GM23338 (cell line): ENCODE measurements at regions not wholly inside any gene's neighbourhood (a gene's known extent, or its start where the extent isn't known, plus 50 kb on each side); places are given as distances from the start of the nearest gene placed in this dataset.

Experiments used
- ATAC-seq: fragments of 200-7000 bp; cut with Tn5 transposase; 3 replicates; pipeline ENCODE4 v1.9.1; 2020
- DNase-seq: peaks from one replicate; pipeline ENCODE4 v3.0.0-alpha.2; 2015; ENCODE audit warnings: low spot score
- H2AFZ ChIP-seq: fragments of 200-600 bp; sonication (generic); 2 replicates; pipeline ENCODE4 v1.8.0; 2016; ENCODE audit warnings: antibody characterized with exemption, mild to moderate bottlenecking, moderate library complexity
- H3F3A ChIP-seq: fragments of 200-600 bp; sonication (generic); replicated peaks from 2 replicates; pipeline ENCODE4 v1.8.0; 2017; ENCODE audit warnings: antibody characterized with exemption, mixed run types, low read depth
- H3K27ac ChIP-seq: fragments of 200-600 bp; sonication (generic); 2 replicates; pipeline ENCODE4 v1.6.1; 2016; ENCODE audit warnings: low read depth
- H3K27me3 ChIP-seq: fragments of 200-600 bp; sonication (generic); 2 replicates; pipeline ENCODE4 v1.8.0; 2016; ENCODE audit warnings: mild to moderate bottlenecking, mixed run types, moderate library complexity; ENCODE audit not compliant: insufficient read depth
- H3K36me3 ChIP-seq: fragments of 200-600 bp; sonication (generic); 2 replicates; pipeline ENCODE4 v1.8.0; 2016; ENCODE audit warnings: mild to moderate bottlenecking; ENCODE audit not compliant: insufficient read depth
- H3K4me1 ChIP-seq: fragments of 200-600 bp; sonication (generic); 2 replicates; pipeline ENCODE4 v1.8.0; 2016; ENCODE audit warnings: mild to moderate bottlenecking, moderate library complexity; ENCODE audit not compliant: insufficient read depth
- H3K4me2 ChIP-seq: fragments of 200-600 bp; sonication (generic); 2 replicates; pipeline ENCODE4 v1.7.1; 2017; ENCODE audit warnings: mixed run types
- H3K4me3 ChIP-seq: fragments of 200-600 bp; sonication (generic); 2 replicates; pipeline ENCODE4 v1.6.1; 2016; ENCODE audit warnings: mixed run types
- H3K79me2 ChIP-seq: fragments of 200-600 bp; sonication (generic); replicated peaks from 2 replicates; pipeline ENCODE4 v1.8.0; 2017; ENCODE audit warnings: mild to moderate bottlenecking; ENCODE audit not compliant: insufficient read depth
- H3K9me2 ChIP-seq: fragments of 200-600 bp; sonication (generic); 2 replicates; pipeline ENCODE4 v1.8.0; 2017; ENCODE audit not compliant: insufficient read depth
- H4K20me1 ChIP-seq: fragments of 200-600 bp; sonication (generic); replicated peaks from 2 replicates; pipeline ENCODE4 v1.8.0; 2017; ENCODE audit warnings: mild to moderate bottlenecking; ENCODE audit not compliant: insufficient read depth
- H3K27ac Mint-ChIP-seq: 2 replicates; pipeline ENCODE4 v1.8.0; 2020; ENCODE audit warnings: inconsistent platforms, mild to moderate bottlenecking, moderate library complexity, mixed read lengths
- H3K27me3 Mint-ChIP-seq: 3 replicates; pipeline ENCODE4 v1.8.0; 2022; ENCODE audit warnings: low read depth, mild to moderate bottlenecking, moderate library complexity, mixed read lengths, inconsistent platforms; ENCODE audit not compliant: insufficient read depth, poor library complexity
- H3K36me3 Mint-ChIP-seq: 3 replicates; pipeline ENCODE4 v1.8.0; 2021; ENCODE audit warnings: low read depth, mild to moderate bottlenecking, inconsistent platforms, moderate library complexity, mixed read lengths
- H3K4me1 Mint-ChIP-seq: 3 replicates; pipeline ENCODE4 v1.8.0; 2020; ENCODE audit warnings: mild to moderate bottlenecking, inconsistent platforms, mixed read lengths
- H3K4me3 Mint-ChIP-seq: 3 replicates; pipeline ENCODE4 v1.8.0; 2021; ENCODE audit warnings: moderate library complexity, mild to moderate bottlenecking, inconsistent platforms, mixed read lengths
- H3K9me3 Mint-ChIP-seq: 3 replicates; pipeline ENCODE4 v1.8.0; 2020; ENCODE audit warnings: moderate library complexity, mild to moderate bottlenecking, inconsistent platforms, mixed read lengths
- CREB1 ChIP-seq: fragments of 250-450 bp; sonication (Bioruptor Pico); IDR thresholded peaks from 2 replicates; pipeline ENCODE4 v1.5.0; 2020; ENCODE audit warnings: low read depth, mild to moderate bottlenecking, moderate library complexity
- EZH2 ChIP-seq: fragments of 200-600 bp; sonication (generic); IDR thresholded peaks from one replicate; pipeline ENCODE4 v1.8.0; 2017; ENCODE audit warnings: antibody characterized with exemption, mild to moderate bottlenecking, low read depth; ENCODE audit not compliant: unreplicated experiment
- EZH2phosphoT487 ChIP-seq: fragments of 200-600 bp; sonication (generic); IDR thresholded peaks from one replicate; pipeline ENCODE4 v1.8.1; 2018; ENCODE audit warnings: antibody characterized with exemption; ENCODE audit not compliant: unreplicated experiment
- JUNB ChIP-seq: IDR thresholded peaks from one replicate; pipeline ENCODE4 v1.6.1; 2016; ENCODE audit warnings: antibody characterized with exemption; ENCODE audit not compliant: unreplicated experiment
- NANOG ChIP-seq: IDR thresholded peaks from 2 replicates; pipeline ENCODE4 v1.6.1; 2016; ENCODE audit warnings: antibody characterized with exemption, borderline replicate concordance
- POLR2AphosphoS5 ChIP-seq: IDR thresholded peaks from 2 replicates; pipeline ENCODE4 v1.6.1; 2016; ENCODE audit warnings: antibody characterized with exemption, low read depth
- ZNF114 ChIP-seq: fragments of 250-450 bp; sonication (Bioruptor Pico); IDR thresholded peaks from 2 replicates; pipeline ENCODE4 v1.5.0; 2020; ENCODE audit warnings: mild to moderate bottlenecking, moderate library complexity
- TF ChIP-seq, protein P1 (sequence below): fragments of 250-450 bp; sonication (Bioruptor Pico); IDR thresholded peaks from 2 replicates; pipeline ENCODE4 v1.5.0; 2020; ENCODE audit warnings: mild to moderate bottlenecking, moderate library complexity
- TF ChIP-seq, protein P2 (sequence below): IDR thresholded peaks from 2 replicates; pipeline ENCODE4 v1.6.1; 2016; ENCODE audit warnings: antibody characterized with exemption
- TF ChIP-seq, protein P3 (sequence below): IDR thresholded peaks from one replicate; pipeline ENCODE4 v1.6.1; 2018; ENCODE audit warnings: antibody characterized with exemption; ENCODE audit not compliant: unreplicated experiment
- TF ChIP-seq, protein P4 (sequence below), 2 experiments: fragments of 200-600 bp in 1 of 2; sonication (generic) in 1 of 2; conservative IDR thresholded peaks; 2 replicates each; pipeline versions ENCODE4 v1.5.1 to v1.6.1; 2016 to 2017; ENCODE audit warnings: antibody characterized with exemption in 2 of 2, low read depth in 2 of 2, mild to moderate bottlenecking in 2 of 2, moderate library complexity in 1 of 2

DNA sequence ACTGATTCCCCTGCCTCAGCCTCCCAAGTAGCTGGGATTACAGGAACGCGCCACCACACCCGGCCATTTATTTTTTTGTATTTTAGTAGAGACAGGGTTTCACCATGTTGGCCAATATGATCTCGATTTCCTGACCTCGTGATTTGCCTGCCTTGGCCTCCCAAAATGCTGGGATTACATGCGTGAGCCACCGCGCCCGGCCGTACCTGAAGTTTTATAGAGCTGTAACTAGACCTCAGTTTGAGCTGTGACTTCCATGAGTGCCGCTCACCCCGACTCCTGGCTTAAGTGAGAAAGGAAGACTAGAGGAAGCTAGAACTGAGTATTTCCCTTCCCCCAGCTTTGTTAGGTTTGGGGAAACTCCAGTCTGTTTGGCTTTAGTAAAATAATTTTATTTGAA is 1283.1 kb downstream of the KCNT2 start:
- no peaks in the 10 kb centered on the region for H3K27me3 Mint-ChIP-seq

More for the DNA sequence above, 1283.1 kb downstream of the KCNT2 start:
- Histone ChIP-seq H3F3A (no peaks in the 10 kb centered on the region), H3K27me3 (no peaks in the 10 kb centered on the region), H3K4me3 (no peak overlapping the region), H2AFZ (no peak overlapping the region), H3K27ac (no peak overlapping the region), H3K4me1 (no peaks in the 10 kb centered on the region), H4K20me1 (no peaks in the 10 kb centered on the region), H3K4me2 (no peak overlapping the region), H3K36me3 (no peaks in the 10 kb centered on the region), H3K9me2 (no peaks in the 10 kb centered on the region), H3K79me2 (no peaks in the 10 kb centered on the region)
- Mint-ChIP-seq H3K27ac (no peak overlapping the region; the same call in 1 of the 2 replicates), H3K36me3 (no peaks in the 10 kb centered on the region), H3K9me3 (no peaks in the 10 kb centered on the region), H3K4me3 (no peak overlapping the region), H3K4me1 (peaks cover 6% of the 10 kb centered on the region; the same call in 2 of the 3 replicates)
- no peak for ATAC-seq
- no peak for DNase-seq
- no peak for TF ChIP-seq ZNF114 (CRISPR knock-in tag)
- no peak for TF ChIP-seq NANOG
- TF ChIP-seq EZH2phosphoT487, result no peak
- TF ChIP-seq, protein P1, sequence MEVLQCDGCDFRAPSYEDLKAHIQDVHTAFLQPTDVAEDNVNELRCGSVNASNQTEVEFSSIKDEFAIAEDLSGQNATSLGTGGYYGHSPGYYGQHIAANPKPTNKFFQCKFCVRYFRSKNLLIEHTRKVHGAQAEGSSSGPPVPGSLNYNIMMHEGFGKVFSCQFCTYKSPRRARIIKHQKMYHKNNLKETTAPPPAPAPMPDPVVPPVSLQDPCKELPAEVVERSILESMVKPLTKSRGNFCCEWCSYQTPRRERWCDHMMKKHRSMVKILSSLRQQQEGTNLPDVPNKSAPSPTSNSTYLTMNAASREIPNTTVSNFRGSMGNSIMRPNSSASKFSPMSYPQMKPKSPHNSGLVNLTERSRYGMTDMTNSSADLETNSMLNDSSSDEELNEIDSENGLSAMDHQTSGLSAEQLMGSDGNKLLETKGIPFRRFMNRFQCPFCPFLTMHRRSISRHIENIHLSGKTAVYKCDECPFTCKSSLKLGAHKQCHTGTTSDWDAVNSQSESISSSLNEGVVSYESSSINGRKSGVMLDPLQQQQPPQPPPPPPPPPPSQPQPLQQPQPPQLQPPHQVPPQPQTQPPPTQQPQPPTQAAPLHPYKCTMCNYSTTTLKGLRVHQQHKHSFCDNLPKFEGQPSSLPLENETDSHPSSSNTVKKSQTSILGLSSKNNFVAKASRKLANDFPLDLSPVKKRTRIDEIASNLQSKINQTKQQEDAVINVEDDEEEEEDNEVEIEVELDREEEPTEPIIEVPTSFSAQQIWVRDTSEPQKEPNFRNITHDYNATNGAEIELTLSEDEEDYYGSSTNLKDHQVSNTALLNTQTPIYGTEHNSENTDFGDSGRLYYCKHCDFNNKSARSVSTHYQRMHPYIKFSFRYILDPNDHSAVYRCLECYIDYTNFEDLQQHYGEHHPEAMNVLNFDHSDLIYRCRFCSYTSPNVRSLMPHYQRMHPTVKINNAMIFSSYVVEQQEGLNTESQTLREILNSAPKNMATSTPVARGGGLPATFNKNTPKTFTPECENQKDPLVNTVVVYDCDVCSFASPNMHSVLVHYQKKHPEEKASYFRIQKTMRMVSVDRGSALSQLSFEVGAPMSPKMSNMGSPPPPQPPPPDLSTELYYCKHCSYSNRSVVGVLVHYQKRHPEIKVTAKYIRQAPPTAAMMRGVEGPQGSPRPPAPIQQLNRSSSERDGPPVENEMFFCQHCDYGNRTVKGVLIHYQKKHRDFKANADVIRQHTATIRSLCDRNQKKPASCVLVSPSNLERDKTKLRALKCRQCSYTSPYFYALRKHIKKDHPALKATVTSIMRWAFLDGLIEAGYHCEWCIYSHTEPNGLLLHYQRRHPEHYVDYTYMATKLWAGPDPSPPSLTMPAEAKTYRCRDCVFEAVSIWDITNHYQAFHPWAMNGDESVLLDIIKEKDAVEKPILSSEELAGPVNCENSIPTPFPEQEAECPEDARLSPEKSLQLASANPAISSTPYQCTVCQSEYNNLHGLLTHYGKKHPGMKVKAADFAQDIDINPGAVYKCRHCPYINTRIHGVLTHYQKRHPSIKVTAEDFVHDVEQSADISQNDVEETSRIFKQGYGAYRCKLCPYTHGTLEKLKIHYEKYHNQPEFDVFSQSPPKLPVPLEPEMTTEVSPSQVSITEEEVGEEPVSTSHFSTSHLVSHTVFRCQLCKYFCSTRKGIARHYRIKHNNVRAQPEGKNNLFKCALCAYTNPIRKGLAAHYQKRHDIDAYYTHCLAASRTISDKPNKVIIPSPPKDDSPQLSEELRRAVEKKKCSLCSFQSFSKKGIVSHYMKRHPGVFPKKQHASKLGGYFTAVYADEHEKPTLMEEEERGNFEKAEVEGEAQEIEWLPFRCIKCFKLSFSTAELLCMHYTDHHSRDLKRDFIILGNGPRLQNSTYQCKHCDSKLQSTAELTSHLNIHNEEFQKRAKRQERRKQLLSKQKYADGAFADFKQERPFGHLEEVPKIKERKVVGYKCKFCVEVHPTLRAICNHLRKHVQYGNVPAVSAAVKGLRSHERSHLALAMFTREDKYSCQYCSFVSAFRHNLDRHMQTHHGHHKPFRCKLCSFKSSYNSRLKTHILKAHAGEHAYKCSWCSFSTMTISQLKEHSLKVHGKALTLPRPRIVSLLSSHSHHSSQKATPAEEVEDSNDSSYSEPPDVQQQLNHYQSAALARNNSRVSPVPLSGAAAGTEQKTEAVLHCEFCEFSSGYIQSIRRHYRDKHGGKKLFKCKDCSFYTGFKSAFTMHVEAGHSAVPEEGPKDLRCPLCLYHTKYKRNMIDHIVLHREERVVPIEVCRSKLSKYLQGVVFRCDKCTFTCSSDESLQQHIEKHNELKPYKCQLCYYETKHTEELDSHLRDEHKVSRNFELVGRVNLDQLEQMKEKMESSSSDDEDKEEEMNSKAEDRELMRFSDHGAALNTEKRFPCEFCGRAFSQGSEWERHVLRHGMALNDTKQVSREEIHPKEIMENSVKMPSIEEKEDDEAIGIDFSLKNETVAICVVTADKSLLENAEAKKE (CRISPR knock-in tag), result no peak
- TF ChIP-seq EZH2, result no peak
- TF ChIP-seq, protein P2, sequence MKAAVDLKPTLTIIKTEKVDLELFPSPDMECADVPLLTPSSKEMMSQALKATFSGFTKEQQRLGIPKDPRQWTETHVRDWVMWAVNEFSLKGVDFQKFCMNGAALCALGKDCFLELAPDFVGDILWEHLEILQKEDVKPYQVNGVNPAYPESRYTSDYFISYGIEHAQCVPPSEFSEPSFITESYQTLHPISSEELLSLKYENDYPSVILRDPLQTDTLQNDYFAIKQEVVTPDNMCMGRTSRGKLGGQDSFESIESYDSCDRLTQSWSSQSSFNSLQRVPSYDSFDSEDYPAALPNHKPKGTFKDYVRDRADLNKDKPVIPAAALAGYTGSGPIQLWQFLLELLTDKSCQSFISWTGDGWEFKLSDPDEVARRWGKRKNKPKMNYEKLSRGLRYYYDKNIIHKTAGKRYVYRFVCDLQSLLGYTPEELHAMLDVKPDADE, result no peak
- TF ChIP-seq JUNB, result no peak
- TF ChIP-seq POLR2AphosphoS5, result no peak
- TF ChIP-seq, protein P3, sequence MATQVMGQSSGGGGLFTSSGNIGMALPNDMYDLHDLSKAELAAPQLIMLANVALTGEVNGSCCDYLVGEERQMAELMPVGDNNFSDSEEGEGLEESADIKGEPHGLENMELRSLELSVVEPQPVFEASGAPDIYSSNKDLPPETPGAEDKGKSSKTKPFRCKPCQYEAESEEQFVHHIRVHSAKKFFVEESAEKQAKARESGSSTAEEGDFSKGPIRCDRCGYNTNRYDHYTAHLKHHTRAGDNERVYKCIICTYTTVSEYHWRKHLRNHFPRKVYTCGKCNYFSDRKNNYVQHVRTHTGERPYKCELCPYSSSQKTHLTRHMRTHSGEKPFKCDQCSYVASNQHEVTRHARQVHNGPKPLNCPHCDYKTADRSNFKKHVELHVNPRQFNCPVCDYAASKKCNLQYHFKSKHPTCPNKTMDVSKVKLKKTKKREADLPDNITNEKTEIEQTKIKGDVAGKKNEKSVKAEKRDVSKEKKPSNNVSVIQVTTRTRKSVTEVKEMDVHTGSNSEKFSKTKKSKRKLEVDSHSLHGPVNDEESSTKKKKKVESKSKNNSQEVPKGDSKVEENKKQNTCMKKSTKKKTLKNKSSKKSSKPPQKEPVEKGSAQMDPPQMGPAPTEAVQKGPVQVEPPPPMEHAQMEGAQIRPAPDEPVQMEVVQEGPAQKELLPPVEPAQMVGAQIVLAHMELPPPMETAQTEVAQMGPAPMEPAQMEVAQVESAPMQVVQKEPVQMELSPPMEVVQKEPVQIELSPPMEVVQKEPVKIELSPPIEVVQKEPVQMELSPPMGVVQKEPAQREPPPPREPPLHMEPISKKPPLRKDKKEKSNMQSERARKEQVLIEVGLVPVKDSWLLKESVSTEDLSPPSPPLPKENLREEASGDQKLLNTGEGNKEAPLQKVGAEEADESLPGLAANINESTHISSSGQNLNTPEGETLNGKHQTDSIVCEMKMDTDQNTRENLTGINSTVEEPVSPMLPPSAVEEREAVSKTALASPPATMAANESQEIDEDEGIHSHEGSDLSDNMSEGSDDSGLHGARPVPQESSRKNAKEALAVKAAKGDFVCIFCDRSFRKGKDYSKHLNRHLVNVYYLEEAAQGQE, result no peak
- no peak for TF ChIP-seq CREB1 (CRISPR knock-in tag)
- TF ChIP-seq, protein P4, sequence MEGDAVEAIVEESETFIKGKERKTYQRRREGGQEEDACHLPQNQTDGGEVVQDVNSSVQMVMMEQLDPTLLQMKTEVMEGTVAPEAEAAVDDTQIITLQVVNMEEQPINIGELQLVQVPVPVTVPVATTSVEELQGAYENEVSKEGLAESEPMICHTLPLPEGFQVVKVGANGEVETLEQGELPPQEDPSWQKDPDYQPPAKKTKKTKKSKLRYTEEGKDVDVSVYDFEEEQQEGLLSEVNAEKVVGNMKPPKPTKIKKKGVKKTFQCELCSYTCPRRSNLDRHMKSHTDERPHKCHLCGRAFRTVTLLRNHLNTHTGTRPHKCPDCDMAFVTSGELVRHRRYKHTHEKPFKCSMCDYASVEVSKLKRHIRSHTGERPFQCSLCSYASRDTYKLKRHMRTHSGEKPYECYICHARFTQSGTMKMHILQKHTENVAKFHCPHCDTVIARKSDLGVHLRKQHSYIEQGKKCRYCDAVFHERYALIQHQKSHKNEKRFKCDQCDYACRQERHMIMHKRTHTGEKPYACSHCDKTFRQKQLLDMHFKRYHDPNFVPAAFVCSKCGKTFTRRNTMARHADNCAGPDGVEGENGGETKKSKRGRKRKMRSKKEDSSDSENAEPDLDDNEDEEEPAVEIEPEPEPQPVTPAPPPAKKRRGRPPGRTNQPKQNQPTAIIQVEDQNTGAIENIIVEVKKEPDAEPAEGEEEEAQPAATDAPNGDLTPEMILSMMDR (conservative IDR thresholded peaks at IDR 0.05; ENCODE audit: low read depth in 2 of 2), result no peak
